ENCODE measurements at regions not wholly inside any gene's neighbourhood (a gene's known extent, or its start where the extent isn't known, plus 50 kb on each side); places are given as distances from the start of the nearest gene placed in this dataset.

GRCh38 chr6:139852488-139853140, 478.2 kb upstream of the CITED2 start:
- H3K9me1 ChIP-seq (ENCODE audit: control insufficient read depth, insufficient read depth, low read length) = no peaks in the 10 kb centered on the region
- no peak overlapping the region for H3K4me3 ChIP-seq
- intact Hi-C loops (cut with micrococcal nuclease) = no loop called here
- DNase-seq (ENCODE audit: extremely low read depth in 1 of 4, low spot score in 3 of 4) (no peak), FAIRE-seq (peak; percentile 35), ATAC-seq (peak; percentile 41; the same call in 1 of the 3 replicates)
- H3K9ac ChIP-seq (ENCODE audit: insufficient read depth in 1 of 2, low read depth in 2 of 2, low read length in 2 of 2) = no peak overlapping the region
- peaks cover 2% of the 10 kb centered on the region; the same call in 1 of the 2 replicates for H3K9me3 ChIP-seq (replicated peaks; ENCODE audit: control insufficient read depth, insufficient read depth, low read depth, low read length)
- ChIA-PET CTCF (ENCODE audit: low intra/inter-chr PET ratio) (no interaction called here), POLR2A (no interaction called here)
- TF ChIP-seq ZNF79 (CRISPR knock-in tag; IDR thresholded peaks at IDR 0.05; ENCODE audit: low read depth) (no peak), ATF1 (CRISPR knock-in tag; IDR thresholded peaks at IDR 0.05) (no peak), ATF1 (tag; IDR thresholded peaks at IDR 0.05) (no peak), THAP7 (CRISPR knock-in tag; IDR thresholded peaks at IDR 0.05) (no peak), ARID1B (IDR thresholded peaks at IDR 0.05) (no peak), GTF2F1 (IDR thresholded peaks at IDR 0.05; ENCODE audit: low read depth, low read length) (no peak), KLF6 (CRISPR knock-in tag; IDR thresholded peaks at IDR 0.05; ENCODE audit: borderline replicate concordance) (no peak), AFF1 (IDR thresholded peaks at IDR 0.05; ENCODE audit: low read depth in 1 of 2, partially characterized antibody in 2 of 2) (no peak), GTF2E2 (tag; IDR thresholded peaks at IDR 0.05) (no peak), COPS2 (conservative IDR thresholded peaks at IDR 0.05) (no peak), NCOA6 (IDR thresholded peaks at IDR 0.05) (no peak), SNAPC5 (CRISPR knock-in tag; IDR thresholded peaks at IDR 0.05) (no peak), U2AF1 (optimal IDR thresholded peaks at IDR 0.05; ENCODE audit: low read depth, low read length) (no peak), IFI16 (CRISPR knock-in tag; IDR thresholded peaks at IDR 0.05) (no peak), BMI1 (IDR thresholded peaks at IDR 0.05; ENCODE audit: low read length) (no peak)
- H4K20me1 ChIP-seq (replicated peaks; ENCODE audit: control insufficient read depth, insufficient read depth, low read length) = no peaks in the 10 kb centered on the region
- no TSS peak for BruUV-seq (replicated peaks)
- no peak overlapping the region for H3K4me2 ChIP-seq (ENCODE audit: insufficient read depth, low read length)
- peak overlapping the region; percentile 64 for H2AFZ ChIP-seq (ENCODE audit: low read depth, low read length)
- no peaks in the 10 kb centered on the region for H3K4me1 ChIP-seq (replicated peaks in 1 of 2; ENCODE audit: control insufficient read depth in 2 of 2, insufficient read depth in 2 of 2, low read length in 2 of 2)
- in situ Hi-C loops (cut with MboI) = no loop called here
- no peaks in the 10 kb centered on the region for H3K27me3 ChIP-seq (ENCODE audit: control insufficient read depth in 2 of 2, insufficient read depth in 2 of 2, low read length in 2 of 2)
- H3K27ac ChIP-seq (ENCODE audit: extremely low read depth, low read depth, low read length) = no peak overlapping the region
- WGBS (ENCODE audit: insufficient coverage, low coverage, missing lambda C conversion rate) = 38% methylated on average over 9 of the region's 9 CpGs
- no peaks in the 10 kb centered on the region for H3K79me2 ChIP-seq (ENCODE audit: control insufficient read depth, insufficient read depth, low read length)
- H3K36me3 ChIP-seq (ENCODE audit: control insufficient read depth, insufficient read depth, low read length) = no peaks in the 10 kb centered on the region

All from K562 (cell line).